IMR-90 (cell line): ENCODE measurements at regions not wholly inside any gene's neighbourhood (a gene's known extent, or its start where the extent isn't known, plus 50 kb on each side); places are given as distances from the start of the nearest gene placed in this dataset.

Source experiments
- ATAC-seq: fragments of 200-7000 bp; cut with Tn5 transposase; 2 replicates; pipeline ENCODE4 v1.9.1; 2020; ENCODE audit warnings: low read depth, mild to moderate bottlenecking, moderate library complexity
- BruUV-seq: library from RNA; stranded (reverse); fragments of 400-500 nt; replicated peaks from 2 replicates; lab custom pipeline; 2021; lab: Mats Ljungman, UMichigan
- CTCF ChIA-PET: fragments of 300-600 bp; formaldehyde crosslinking; extraction: SDS; loops from one replicate; lab custom pipeline; 2021; ENCODE audit warnings: antibody characterized with exemption; lab: Yijun Ruan, JAX
- POLR2A ChIA-PET: fragments of 300-600 bp; sonication (Branson Sonifier 250); formaldehyde crosslinking; loops from one replicate; lab custom pipeline; 2022; ENCODE audit warnings: antibody characterized with exemption; ENCODE audit not compliant: unreplicated experiment; lab: Charles Lee
- DNase-seq: peaks from one replicate; pipeline ENCODE4 v3.0.0; 2013
- H2AFZ ChIP-seq: replicated peaks from 2 replicates; pipeline ENCODE3; 2013; ENCODE audit warnings: low read length, mild to moderate bottlenecking; ENCODE audit not compliant: poor library complexity
- H2AK5ac ChIP-seq: 2 replicates; pipeline ENCODE4 v1.6.1; 2013; ENCODE audit warnings: low read depth, low read length, inconsistent platforms
- H2AK9ac ChIP-seq: replicated peaks from 2 replicates; pipeline ENCODE3; 2013; ENCODE audit warnings: mild to moderate bottlenecking, low read depth, low read length, moderate library complexity; ENCODE audit not compliant: poor library complexity
- H2BK120ac ChIP-seq: 2 replicates; pipeline ENCODE4 v1.6.1; 2013; ENCODE audit warnings: low read depth, low read length, inconsistent platforms
- H2BK15ac ChIP-seq: 3 replicates; pipeline ENCODE4 v1.6.1; 2013; ENCODE audit warnings: low read depth, low read length, inconsistent platforms
- H2BK20ac ChIP-seq: 2 replicates; pipeline ENCODE4 v1.6.1; 2013; ENCODE audit warnings: low read depth, mild to moderate bottlenecking, inconsistent platforms, low read length, moderate library complexity
- H2BK5ac ChIP-seq: 2 replicates; pipeline ENCODE4 v1.6.1; 2013; ENCODE audit warnings: mild to moderate bottlenecking, low read depth, low read length, inconsistent platforms; ENCODE audit not compliant: poor library complexity, severe bottlenecking
- H3K14ac ChIP-seq: replicated peaks from 2 replicates; pipeline ENCODE4 v1.6.1; 2013; ENCODE audit warnings: low read depth, low read length, inconsistent platforms
- H3K18ac ChIP-seq: 2 replicates; pipeline ENCODE4 v1.6.1; 2013; ENCODE audit warnings: low read depth, low read length, control low read depth
- H3K23ac ChIP-seq: 2 replicates; pipeline ENCODE4 v1.6.1; 2013; ENCODE audit warnings: low read depth, low read length, inconsistent platforms
- H3K27ac ChIP-seq: 2 replicates; pipeline ENCODE4 v1.5.1; 2013; ENCODE audit warnings: mild to moderate bottlenecking, control low read depth, low read length; ENCODE audit not compliant: insufficient read depth
- H3K27me3 ChIP-seq: 2 replicates; pipeline ENCODE4 v1.6.1; 2013; ENCODE audit warnings: low read length; ENCODE audit not compliant: control insufficient read depth, insufficient read depth
- H3K36me3 ChIP-seq: 2 replicates; pipeline ENCODE4 v1.6.1; 2013; ENCODE audit warnings: low read length, mixed read lengths; ENCODE audit not compliant: control insufficient read depth, insufficient read depth
- H3K4ac ChIP-seq: 2 replicates; pipeline ENCODE4 v1.6.1; 2013; ENCODE audit warnings: low read depth, low read length, inconsistent platforms
- H3K4me1 ChIP-seq: 2 replicates; pipeline ENCODE4 v1.6.1; 2013; ENCODE audit warnings: low read length, mixed read lengths; ENCODE audit not compliant: control insufficient read depth, insufficient read depth
- H3K4me2 ChIP-seq: 2 replicates; pipeline ENCODE4 v1.6.1; 2013; ENCODE audit warnings: low read depth, mild to moderate bottlenecking, control low read depth, low read length, moderate library complexity
- H3K4me3 ChIP-seq: 2 replicates; pipeline ENCODE4 v1.5.1; 2013; ENCODE audit warnings: low read depth, mild to moderate bottlenecking, control low read depth, low read length, moderate library complexity; ENCODE audit not compliant: insufficient read depth
- H3K56ac ChIP-seq: 2 replicates; pipeline ENCODE4 v1.6.1; 2013; ENCODE audit warnings: low read length, inconsistent platforms; ENCODE audit not compliant: insufficient read depth; ENCODE audit errors: extremely low read depth
- H3K79me1 ChIP-seq, 2 experiments: 2 replicates each; pipeline ENCODE4 v1.6.1; 2013; ENCODE audit warnings: low read length in 2 of 2, inconsistent platforms in 1 of 2, low read depth in 1 of 2
- H3K9ac ChIP-seq: 2 replicates; pipeline ENCODE4 v1.6.1; 2013; ENCODE audit warnings: low read depth, low read length, control low read depth
- H3K9me1 ChIP-seq: 2 replicates; pipeline ENCODE4 v1.6.1; 2013; ENCODE audit warnings: low read length, inconsistent platforms; ENCODE audit not compliant: insufficient read depth
- H3K9me3 ChIP-seq: 2 replicates; pipeline ENCODE4 v1.6.1; 2013; ENCODE audit warnings: low read length; ENCODE audit not compliant: control insufficient read depth, insufficient read depth
- H4K20me1 ChIP-seq: 2 replicates; pipeline ENCODE4 v1.6.1; 2013; ENCODE audit warnings: low read length, inconsistent platforms; ENCODE audit not compliant: insufficient read depth
- H4K5ac ChIP-seq: 2 replicates; pipeline ENCODE4 v1.6.1; 2013; ENCODE audit warnings: mild to moderate bottlenecking, low read depth, low read length, control low read depth
- H4K8ac ChIP-seq, 2 experiments: 2 replicates each; pipeline ENCODE4 v1.6.1; 2013; ENCODE audit warnings: low read depth in 2 of 2, low read length in 2 of 2, control low read depth in 1 of 2, inconsistent platforms in 1 of 2
- H4K91ac ChIP-seq: 2 replicates; pipeline ENCODE4 v1.6.1; 2013; ENCODE audit warnings: low read depth, low read length, inconsistent platforms; ENCODE audit not compliant: insufficient read depth
- MAFK ChIP-seq: IDR thresholded peaks from 2 replicates; pipeline ENCODE4 v1.6.1; 2012; ENCODE audit warnings: low read depth, low read length, improper control_type of control experiment
- RFX5 ChIP-seq: IDR thresholded peaks from 2 replicates; pipeline ENCODE4 v1.8.0; 2012; ENCODE audit warnings: low read depth, mild to moderate bottlenecking, low read length, moderate library complexity
- WGBS, 2 experiments: methylation state at CpG; one replicate each; pipeline versions ENCODE4 v1.1.5 to v1.1.7; 2013; ENCODE audit warnings: missing lambda C conversion rate in 2 of 2; ENCODE audit not compliant: insufficient read length in 1 of 2; ENCODE audit errors: extremely low coverage in 2 of 2; 5-methylcytosine and 5-hydroxymethylcytosine counted together
- dilution Hi-C: fragments of 300-500 bp; cut with HindIII; formaldehyde crosslinking; loops from one replicate; pipeline ENCODE4 v1.14.3; 2018; ENCODE audit warnings: low sequenced_read_pairs; ENCODE audit not compliant: unreplicated experiment
- in situ Hi-C: fragments of 300-500 bp; cut with MboI; formaldehyde crosslinking; loops from 3 replicates; pipeline ENCODE4 v1.14.3; 2019; ENCODE audit warnings: low sequenced_read_pairs, inconsistent platforms, mixed read lengths
- intact Hi-C: fragments of 100-400 bp; cut with micrococcal nuclease; formaldehyde crosslinking; loops from 2 replicates; pipeline ENCODE4 v1.10.0; 2022

DNA sequence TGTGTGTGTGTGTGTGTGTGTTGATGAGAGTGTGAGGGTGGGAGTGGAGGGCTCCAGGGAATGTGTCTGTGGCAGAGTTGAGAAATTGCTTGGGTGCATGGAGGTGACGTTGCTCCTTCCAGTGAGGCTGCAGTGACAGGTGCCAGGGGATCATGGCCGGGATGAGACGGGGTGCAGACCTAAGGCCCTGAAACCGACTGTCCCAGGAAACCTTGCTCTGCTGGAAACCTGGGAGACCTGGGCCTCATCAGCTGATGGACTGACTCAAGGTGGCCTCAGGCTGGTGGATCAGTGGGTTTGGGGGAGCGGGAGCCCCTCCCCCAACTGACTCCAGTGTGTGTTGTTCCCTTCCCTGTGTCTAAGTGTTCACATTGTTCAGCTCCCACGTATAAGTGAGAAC, 56.6 kb downstream of the INHBB start:
- peaks cover 5% of the 10 kb centered on the region; the same call in 1 of the 2 replicates for H3K4me1 ChIP-seq

More for the DNA sequence above, 56.6 kb downstream of the INHBB start:
- ChIA-PET POLR2A (no interaction called here), CTCF (no interaction called here)
- Histone ChIP-seq H3K9ac (no peak overlapping the region), H2BK15ac (no peak overlapping the region), H2BK5ac (no peak overlapping the region), H4K8ac (no peak overlapping the region), H3K36me3 (no peaks in the 10 kb centered on the region), H3K9me3 (no peaks in the 10 kb centered on the region), H3K4me2 (no peak overlapping the region), H3K4me3 (no peak overlapping the region), H3K14ac (no peak overlapping the region), H3K27ac (no peak overlapping the region), H3K56ac (no peak overlapping the region), H3K9me1 (peaks cover 4% of the 10 kb centered on the region; the same call in 1 of the 2 replicates), H2AK5ac (no peak overlapping the region), H2AFZ (no peak overlapping the region), H4K20me1 (0 out of 2 replicates have a peak, but pooled peaks cover 3% of the 10 kb centered on the region), H3K18ac (no peak overlapping the region), H4K91ac (no peak overlapping the region), H3K79me1 (no peaks in the 10 kb centered on the region), H2BK20ac (no peak overlapping the region), H3K4ac (no peak overlapping the region), H2AK9ac (no peak overlapping the region), H4K5ac (no peak overlapping the region), H3K27me3 (peaks cover 49% of the 10 kb centered on the region), H3K23ac (no peak overlapping the region), H2BK120ac (no peak overlapping the region)
- ATAC-seq, result no peak
- no TSS peak for BruUV-seq
- in situ Hi-C loops (no loop called here), intact Hi-C loops (no loop called here), dilution Hi-C loops (no loop called here)
- DNase-seq, result no peak
- TF ChIP-seq MAFK, result no peak
- TF ChIP-seq RFX5, result no peak
- WGBS, 2 experiments, result 87% methylated on average over 3 of the region's 6 CpGs; no CpG with 5 or more reads in 1 of the 2 experiments
